SK-N-SH treated with all-trans-retinoic acid at 6 μM for 48 hours (cell line): ENCODE measurements at regions not wholly inside any gene's neighbourhood (a gene's known extent, or its start where the extent isn't known, plus 50 kb on each side); places are given as distances from the start of the nearest gene placed in this dataset.

Experiments
- BACH2 ChIP-seq: fragments of 250-450 bp; sonication (Bioruptor Pico); IDR thresholded peaks from 2 replicates; pipeline ENCODE4 v1.9.0; 2021; ENCODE audit warnings: mild to moderate bottlenecking, borderline replicate concordance
- TF ChIP-seq, protein P1 (sequence below): fragments of 250-450 bp; sonication (Bioruptor Pico); IDR thresholded peaks from 2 replicates; pipeline ENCODE4 v1.5.1; 2020; ENCODE audit warnings: low read depth, mild to moderate bottlenecking, moderate library complexity

DNA sequence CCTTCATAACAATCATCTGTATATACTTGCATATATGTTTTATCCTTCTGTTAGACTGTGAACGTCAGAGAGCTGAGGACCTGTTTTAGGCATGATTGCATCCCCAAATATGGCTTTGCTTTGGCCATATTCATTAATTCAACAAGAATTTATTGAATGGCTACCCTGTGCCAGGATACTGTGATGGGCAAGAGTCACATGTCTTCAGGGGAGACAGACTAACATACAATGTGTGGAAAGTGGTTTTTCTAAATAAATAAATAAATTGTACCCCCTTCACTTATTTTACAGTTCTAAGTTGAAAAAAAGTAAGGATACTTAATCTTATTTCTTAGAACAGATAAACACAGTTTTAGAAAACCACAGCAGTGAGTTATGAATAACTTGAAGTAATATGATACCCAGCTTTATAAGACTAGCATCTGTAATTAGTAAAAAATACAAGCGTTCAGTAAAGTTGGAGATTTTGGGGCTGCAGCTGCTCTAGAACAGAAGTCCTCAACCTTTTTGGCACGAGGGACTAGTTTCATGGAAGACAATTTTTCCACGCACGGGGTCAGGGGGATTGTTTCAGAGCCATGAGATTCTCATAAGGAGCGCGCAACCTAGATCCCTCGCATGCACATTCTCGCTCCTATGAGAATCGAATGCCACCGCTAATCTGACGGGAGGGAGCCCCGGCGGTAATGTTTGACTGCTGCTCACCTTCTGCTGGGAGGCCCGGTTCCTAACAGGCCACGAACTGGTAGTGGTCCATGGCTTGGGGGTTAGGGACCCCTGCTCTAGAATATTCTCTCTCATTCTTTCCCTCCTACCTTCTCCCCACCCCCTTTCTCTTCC lies 89.4 kb upstream of the MTPN start:
- no peak for TF ChIP-seq BACH2
- TF ChIP-seq, protein P1, sequence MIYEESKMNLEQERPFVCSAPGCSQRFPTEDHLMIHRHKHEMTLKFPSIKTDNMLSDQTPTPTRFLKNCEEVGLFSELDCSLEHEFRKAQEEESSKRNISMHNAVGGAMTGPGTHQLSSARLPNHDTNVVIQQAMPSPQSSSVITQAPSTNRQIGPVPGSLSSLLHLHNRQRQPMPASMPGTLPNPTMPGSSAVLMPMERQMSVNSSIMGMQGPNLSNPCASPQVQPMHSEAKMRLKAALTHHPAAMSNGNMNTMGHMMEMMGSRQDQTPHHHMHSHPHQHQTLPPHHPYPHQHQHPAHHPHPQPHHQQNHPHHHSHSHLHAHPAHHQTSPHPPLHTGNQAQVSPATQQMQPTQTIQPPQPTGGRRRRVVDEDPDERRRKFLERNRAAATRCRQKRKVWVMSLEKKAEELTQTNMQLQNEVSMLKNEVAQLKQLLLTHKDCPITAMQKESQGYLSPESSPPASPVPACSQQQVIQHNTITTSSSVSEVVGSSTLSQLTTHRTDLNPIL (CRISPR knock-in tag): no peak
